ENCODE measurements at regions not wholly inside any gene's neighbourhood (a gene's known extent, or its start where the extent isn't known, plus 50 kb on each side); places are given as distances from the start of the nearest gene placed in this dataset.

- dilution Hi-C loops (cut with HindIII; ENCODE audit: low sequenced_read_pairs, unreplicated experiment) (no loop called here), intact Hi-C loops (cut with micrococcal nuclease) (loop anchor here (5.0 kb wide), 1 partner anchor 362 kb away; no protein-coding TSS in a partner anchor), in situ Hi-C loops (cut with MboI; ENCODE audit: low sequenced_read_pairs) (no loop called here)
- Histone ChIP-seq H2AK9ac (replicated peaks; ENCODE audit: low read depth, low read length, poor library complexity) (no peak overlapping the region), H3K27ac (ENCODE audit: insufficient read depth, low read length) (no peak overlapping the region), H4K91ac (ENCODE audit: insufficient read depth, low read depth, low read length) (no peak overlapping the region), H4K8ac (ENCODE audit: low read depth in 2 of 2, low read length in 2 of 2) (no peak overlapping the region), H2BK20ac (ENCODE audit: low read depth, low read length) (no peak overlapping the region), H3K9me3 (ENCODE audit: control insufficient read depth, insufficient read depth, low read length) (no peaks in the 10 kb centered on the region), H3K4me3 (ENCODE audit: insufficient read depth, low read depth, low read length) (no peak overlapping the region), H2BK120ac (ENCODE audit: low read depth, low read length) (no peak overlapping the region), H3K56ac (ENCODE audit: extremely low read depth, insufficient read depth, low read length) (no peak overlapping the region), H2BK15ac (ENCODE audit: low read depth, low read length) (no peak overlapping the region), H4K5ac (ENCODE audit: low read depth, low read length) (no peak overlapping the region), H3K79me1 (ENCODE audit: low read depth in 1 of 2, low read length in 2 of 2) (no peaks in the 10 kb centered on the region), H3K23ac (ENCODE audit: low read depth, low read length) (no peak overlapping the region), H2AFZ (replicated peaks; ENCODE audit: low read length, poor library complexity) (no peak overlapping the region), H3K36me3 (ENCODE audit: control insufficient read depth, insufficient read depth, low read length) (no peaks in the 10 kb centered on the region), H4K20me1 (ENCODE audit: insufficient read depth, low read length) (no peaks in the 10 kb centered on the region), H3K9me1 (ENCODE audit: insufficient read depth, low read length) (no peaks in the 10 kb centered on the region), H3K18ac (ENCODE audit: low read depth, low read length) (no peak overlapping the region), H2BK5ac (ENCODE audit: low read depth, low read length, poor library complexity, severe bottlenecking) (no peak overlapping the region), H3K4ac (ENCODE audit: low read depth, low read length) (no peak overlapping the region), H3K9ac (ENCODE audit: low read depth, low read length) (no peak overlapping the region), H2AK5ac (ENCODE audit: low read depth, low read length) (no peak overlapping the region), H3K4me1 (ENCODE audit: control insufficient read depth, insufficient read depth, low read length) (peaks cover 4% of the 10 kb centered on the region; the same call in 1 of the 2 replicates), H3K14ac (replicated peaks; ENCODE audit: low read depth, low read length) (no peak overlapping the region), H3K27me3 (ENCODE audit: control insufficient read depth, insufficient read depth, low read length) (peaks cover 7% of the 10 kb centered on the region), H3K4me2 (ENCODE audit: low read depth, low read length) (no peak overlapping the region)
- CTCF ChIA-PET = interaction anchor here (0.8 kb wide), 1 partner anchor 16 kb away, joined by 6 read pairs; no protein-coding TSS in a partner anchor
- no TSS peak for BruUV-seq (replicated peaks)
- ATAC-seq (ENCODE audit: low read depth) = no peak
- no peak for TF ChIP-seq MXI1 (IDR thresholded peaks at IDR 0.05; ENCODE audit: borderline replicate concordance, low read depth, low read length)
- TF ChIP-seq ELK1 (IDR thresholded peaks at IDR 0.05; ENCODE audit: borderline replicate concordance, low read depth, low read length) = no peak
- TF ChIP-seq BHLHE40 (IDR thresholded peaks at IDR 0.05; ENCODE audit: low read depth, low read length) = no peak
- TF ChIP-seq FOS (IDR thresholded peaks at IDR 0.05; ENCODE audit: low read depth, low read length) = no peak
- TF ChIP-seq MAZ (IDR thresholded peaks at IDR 0.05; ENCODE audit: borderline replicate concordance, low read depth, low read length) = no peak
- TF ChIP-seq CHD1 (IDR thresholded peaks at IDR 0.05; ENCODE audit: low read depth, low read length) = no peak
- TF ChIP-seq RAD21 (IDR thresholded peaks at IDR 0.05; ENCODE audit: low read length) = no peak
- TF ChIP-seq SMC3 (IDR thresholded peaks at IDR 0.05; ENCODE audit: low read depth, low read length) = no peak
- no peak for TF ChIP-seq NFE2L2 (IDR thresholded peaks at IDR 0.05; ENCODE audit: low read depth, low read length)
- TF ChIP-seq CEBPB (IDR thresholded peaks at IDR 0.05; ENCODE audit: low read depth, low read length) = no peak
- TF ChIP-seq POLR2A (IDR thresholded peaks at IDR 0.05; ENCODE audit: low read depth, low read length) = no peak
- TF ChIP-seq MAFK (IDR thresholded peaks at IDR 0.05; ENCODE audit: low read depth, low read length) = no peak
- no peak for TF ChIP-seq RFX5 (IDR thresholded peaks at IDR 0.05; ENCODE audit: low read depth, low read length)
- no peak for TF ChIP-seq USF2 (IDR thresholded peaks at IDR 0.05; ENCODE audit: low read depth, low read length)
- no peak for TF ChIP-seq RCOR1 (IDR thresholded peaks at IDR 0.05; ENCODE audit: insufficient replicate concordance, low read length)
- no peak for TF ChIP-seq CTCF (conservative IDR thresholded peaks at IDR 0.05; ENCODE audit: low read depth, low read length)
- 100% methylated on average over 1 of the region's 3 CpGs; no CpG with 5 or more reads in 1 of the 2 experiments for WGBS, 2 experiments (ENCODE audit: extremely low coverage in 2 of 2, insufficient read length in 1 of 2)
- POLR2A ChIA-PET (ENCODE audit: unreplicated experiment) = no interaction called here
- DNase-seq = no peak
These were observed 82.5 kb upstream of the PDE10A start for GRCh38 chr6:165745492-165745891.
